Heart right ventricle (tissue), 16 donors: ENCODE measurements at regions not wholly inside any gene's neighbourhood (a gene's known extent, or its start where the extent isn't known, plus 50 kb on each side); places are given as distances from the start of the nearest gene placed in this dataset.

Source experiments
- ATAC-seq, 8 donors: fragments of 200-7000 bp; cut with Tn5 transposase; one replicate each; pipeline ENCODE4 v1.9.1; 2020; ENCODE audit warnings: mild to moderate bottlenecking in 8 of 8, moderate library complexity in 8 of 8, moderate number of reproducible peaks in 1 of 8
- DNase-seq, 2 donors: peaks; one replicate each; pipeline ENCODE4 v3.0.0-alpha.2; 2020
- H3K27ac ChIP-seq, 10 donors: fragments of 200-600 bp; sonication (generic) in 2 of 10; one replicate each; pipeline versions ENCODE4 v1.5.0 to v1.8.0; 2020 to 2022; ENCODE audit warnings: mild to moderate bottlenecking in 3 of 10
- H3K27me3 ChIP-seq, 7 donors: fragments of 200-600 bp; one replicate each; pipeline ENCODE4 v1.8.0; 2021 to 2022; ENCODE audit warnings: mild to moderate bottlenecking in 2 of 7
- H3K36me3 ChIP-seq, 9 donors: fragments of 200-600 bp; sonication (generic) in 1 of 9; one replicate each; pipeline versions ENCODE4 v1.5.0 to v1.8.0; 2020 to 2022; ENCODE audit warnings: mild to moderate bottlenecking in 2 of 9
- H3K4me1 ChIP-seq, 9 donors: fragments of 200-600 bp; sonication (generic) in 1 of 9; one replicate each; pipeline versions ENCODE4 v1.5.0 to v1.8.0; 2020 to 2022; ENCODE audit warnings: mild to moderate bottlenecking in 4 of 9
- H3K4me3 ChIP-seq, 10 donors: fragments of 200-600 bp; sonication (generic) in 2 of 10; one replicate each; pipeline versions ENCODE4 v1.5.0 to v1.8.0; 2020 to 2022; ENCODE audit warnings: mild to moderate bottlenecking in 7 of 10, moderate library complexity in 2 of 10
- H3K9me3 ChIP-seq, 11 donors: fragments of 200-600 bp in 10 of 11; sonication (generic) in 2 of 11; one replicate each; pipeline versions ENCODE4 v1.5.0 to v1.8.0; 2013 to 2022; ENCODE audit warnings: mild to moderate bottlenecking in 2 of 11, control low read depth in 1 of 11, moderate library complexity in 1 of 11
- CTCF ChIP-seq, 9 donors: fragments of 200-600 bp; sonication (generic) in 2 of 9; IDR thresholded peaks; one replicate each; pipeline versions ENCODE4 v1.5.0 to v1.8.0; 2021 to 2022; ENCODE audit warnings: antibody characterized with exemption in 9 of 9, mild to moderate bottlenecking in 5 of 9, moderate library complexity in 1 of 9
- WGBS, 2 donors: extraction: QIAGEN DNeasy Blood & Tissue Kit; methylation state at CpG; one replicate each; pipeline ENCODE4 v1.1.7; 2013; ENCODE audit warnings: inconsistent platforms in 1 of 2; 5-methylcytosine and 5-hydroxymethylcytosine counted together
- intact Hi-C, 10 donors: fragments of 100-400 bp; cut with DNase I; formaldehyde crosslinking; loops; one replicate each; pipeline versions ENCODE4 v1.11.1 to v1.14.2; 2022
- donor health status: Arrhythmogenic right ventricular cardiomyopathy.
- donor health status: ischemic (EF 13 %, LVEDD 7.1; RV severe dilation, severe dysfunction).
- donor health status: healthy with polysubstance abuse.
- donor health status: DM: no; HTN: yes; CAD: no.
- donor health status: DM: no; HTN: no; CAD: no.
- donor health status: ischemic (EF 25% LVEDD 6.9; RV normal size, moderate dysfunction).
- donor health status: ischemic (EF 25% LVEDD 5.7; RV mildly dilated, moderate dysfunction).
- donor health status: healthy.
- donor health status: DM: yes; HTN: yes; CAD: no.
- donor health status: Ischemic cardiomyopathy.
- donor health status: ischemic (EF 35%, LVEDD 5.7; RV mildly dilated, moderate dysfunction).
- donor health status: nonischemic (EF 11% LVEDD 7.7; RV severe dilation, severe dysfunction).
- donor health status: DM: yes; HTN: yes; CAD: no.
- donor health status: PGD.
- donor health status: ischemic (EF 29% LVEDD 5.4; RV normal size, mild dysfunction).
- donor health status: nonischemic (EF 23%, LVEDD 6.1; RV moderate dilation, normal function).

GRCh38 chr4:186471441-186471840 lies 83.9 kb downstream of the MTNR1A start:
- Histone ChIP-seq H3K9me3 (no peaks in the 10 kb centered on the region), H3K27ac (no peak overlapping the region), H3K4me3 (no peak overlapping the region), H3K36me3 (no peaks in the 10 kb centered on the region), H3K4me1 (no peaks in the 10 kb centered on the region), H3K27me3 (peaks cover 0 to 23% (median 0%) of the 10 kb centered on the region in 7 donors)
- intact Hi-C loops = loop anchor here in 4 of 10 donors (5.0 to 10.0 kb wide), 3 partner anchors 113 to 174 kb away; no protein-coding TSS in a partner anchor
- no peak for DNase-seq
- 59 to 71% methylated on average over 3 of the region's 3 CpGs for WGBS, 2 donors
- no peak for ATAC-seq
- TF ChIP-seq CTCF (IDR thresholded peaks at IDR 0.05) = no peak

DNA sequence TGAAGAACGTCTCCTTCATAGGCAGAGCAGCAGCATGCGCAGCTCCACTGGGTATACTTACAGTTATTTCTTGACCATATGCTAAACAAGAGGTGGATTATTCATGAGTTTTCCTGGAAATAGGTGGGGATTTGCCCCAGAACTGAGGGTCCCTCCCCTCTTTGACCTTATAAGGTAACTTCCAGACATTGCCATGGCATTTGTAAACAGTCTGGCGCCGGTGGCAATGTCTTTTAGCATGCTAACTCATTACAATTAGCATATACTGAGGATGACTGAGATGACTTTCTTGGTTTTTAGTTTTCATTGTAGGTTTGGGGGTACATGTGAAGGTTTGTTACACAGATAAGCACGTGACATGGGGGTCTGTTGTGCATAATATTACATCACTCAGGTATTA lies 97.3 kb downstream of the MTNR1A start:
- Histone ChIP-seq H3K27me3 (peaks cover 0 to 26% (median 4%) of the 10 kb centered on the region in 7 donors), H3K36me3 (no peaks in the 10 kb centered on the region), H3K9me3 (peaks cover 0 to 11% (median 1%) of the 10 kb centered on the region in 11 donors), H3K27ac (no peak overlapping the region), H3K4me3 (no peak overlapping the region), H3K4me1 (no peaks in the 10 kb centered on the region)
- intact Hi-C loops = no loop called here
- 74 to 78% methylated on average over 5 of the region's 5 CpGs for WGBS, 2 donors
- DNase-seq (no peak), ATAC-seq (no peak)
- no peak for TF ChIP-seq CTCF (IDR thresholded peaks at IDR 0.05)

- H3K36me3 ChIP-seq = no peaks in the 10 kb centered on the region
- no peak for TF ChIP-seq CTCF (IDR thresholded peaks at IDR 0.05)
- 69 to 70% methylated on average over 2 of the region's 2 CpGs for WGBS, 2 donors
- no peaks in the 10 kb centered on the region for H3K27me3 ChIP-seq
- ATAC-seq = no peak
- no peak overlapping the region for H3K27ac ChIP-seq
- no peak overlapping the region for H3K4me3 ChIP-seq
- no peak for DNase-seq
- H3K9me3 ChIP-seq = peaks cover 0 to 50% (median 17%) of the 10 kb centered on the region in 11 donors
- intact Hi-C loops = no loop called here
- H3K4me1 ChIP-seq = no peaks in the 10 kb centered on the region
Measured at GRCh38 chr4:186451982-186452381, 103.4 kb downstream of the MTNR1A start.

- ATAC-seq = no peak
- Histone ChIP-seq H3K27ac (no peak overlapping the region), H3K36me3 (no peaks in the 10 kb centered on the region), H3K27me3 (no peaks in the 10 kb centered on the region), H3K4me3 (no peak overlapping the region), H3K4me1 (no peaks in the 10 kb centered on the region), H3K9me3 (peaks cover 0 to 50% (median 17%) of the 10 kb centered on the region in 11 donors)
- intact Hi-C loops = no loop called here
- DNase-seq = no peak
- 71 to 78% methylated on average over 8 of the region's 8 CpGs for WGBS, 2 donors
- TF ChIP-seq CTCF (IDR thresholded peaks at IDR 0.05) = no peak
Measured at GRCh38 chr4:186449954-186450353, 105.4 kb downstream of the MTNR1A start.
